CD14-positive monocyte (primary cell): ENCODE measurements at regions not wholly inside any gene's neighbourhood (a gene's known extent, or its start where the extent isn't known, plus 50 kb on each side); places are given as distances from the start of the nearest gene placed in this dataset.

Experiments used
- DNase-seq, 3 donors: peaks; one replicate each; pipeline ENCODE4 v3.0.0-alpha.2; 2011 to 2022
- H2AFZ ChIP-seq: 2 replicates; pipeline ENCODE4 v1.6.0; 2012; ENCODE audit warnings: mild to moderate bottlenecking, low read depth, low read length, inconsistent platforms; ENCODE audit not compliant: insufficient read depth, poor library complexity, severe bottlenecking
- H3K27ac ChIP-seq, 2 donors: 1 replicate in 1 of 2; 2 replicates in 1 of 2; pipeline ENCODE4 v1.5.1; 2012 to 2013; ENCODE audit warnings: low read length in 2 of 2, control low read depth in 1 of 2, inconsistent platforms in 1 of 2, low read depth in 1 of 2, mild to moderate bottlenecking in 1 of 2
- H3K27me3 ChIP-seq, 2 donors: one replicate each; pipeline versions ENCODE4 v1.6.0 to v1.6.1; 2011 to 2013; ENCODE audit warnings: low read length in 2 of 2; ENCODE audit not compliant: control insufficient read depth in 2 of 2, insufficient read depth in 2 of 2
- H3K36me3 ChIP-seq, 2 donors: replicated peaks in 1 of 2; 1 replicate in 1 of 2; 2 replicates in 1 of 2; pipeline versions ENCODE4 v1.5.1 to v1.6.1; 2012 to 2013; ENCODE audit warnings: low read length in 2 of 2, control low read depth in 1 of 2, inconsistent platforms in 1 of 2, mild to moderate bottlenecking in 1 of 2; ENCODE audit not compliant: insufficient read depth in 2 of 2, control insufficient read depth in 1 of 2
- H3K4me1 ChIP-seq, 2 donors: 1 replicate in 1 of 2; 2 replicates in 1 of 2; pipeline versions ENCODE4 v1.5.1 to v1.6.1; 2012 to 2013; ENCODE audit warnings: low read length in 2 of 2, control low read depth in 1 of 2, inconsistent platforms in 1 of 2, mild to moderate bottlenecking in 1 of 2, moderate library complexity in 1 of 2; ENCODE audit not compliant: insufficient read depth in 2 of 2, control insufficient read depth in 1 of 2
- H3K4me2 ChIP-seq: replicated peaks from 2 replicates; pipeline ENCODE3; 2012; ENCODE audit warnings: low read length, moderate library complexity, mild to moderate bottlenecking; ENCODE audit not compliant: poor library complexity, severe bottlenecking; ENCODE audit errors: extremely low read depth
- H3K4me3 ChIP-seq, 3 experiments: fragments of 200-600 bp in 1 of 3; sonication (generic) in 1 of 3; replicated peaks in 1 of 3; 1 replicate in 2 of 3; 2 replicates in 1 of 3; pipeline ENCODE4 v1.5.1; 2011 to 2013; ENCODE audit warnings: low read length in 3 of 3, mild to moderate bottlenecking in 3 of 3, control low read depth in 2 of 3, low read depth in 2 of 3, inconsistent platforms in 1 of 3, moderate library complexity in 1 of 3
- H3K79me2 ChIP-seq: 2 replicates; pipeline ENCODE4 v1.6.0; 2012; ENCODE audit warnings: mild to moderate bottlenecking, control low read depth, inconsistent platforms, low read length, moderate library complexity; ENCODE audit not compliant: insufficient read depth
- H3K9ac ChIP-seq: 2 replicates; pipeline ENCODE4 v1.6.0; 2017; ENCODE audit warnings: low read length, mild to moderate bottlenecking; ENCODE audit not compliant: insufficient read depth, poor library complexity, severe bottlenecking
- H3K9me3 ChIP-seq, 2 donors: replicated peaks in 1 of 2; 1 replicate in 1 of 2; 2 replicates in 1 of 2; pipeline versions ENCODE4 v1.5.1 to v1.6.1; 2012 to 2013; ENCODE audit warnings: low read length in 2 of 2, control low read depth in 1 of 2; ENCODE audit not compliant: control insufficient read depth in 1 of 2, insufficient read depth in 1 of 2
- H4K20me1 ChIP-seq: 2 replicates; pipeline ENCODE4 v1.6.0; 2012; ENCODE audit warnings: mild to moderate bottlenecking, low read length, control low read depth, moderate library complexity; ENCODE audit not compliant: insufficient read depth
- H3K27ac Mint-ChIP-seq, 7 donors: one replicate each; pipeline ENCODE4 v1.8.0; 2020; ENCODE audit warnings: mild to moderate bottlenecking in 7 of 7, mixed read lengths in 7 of 7, moderate library complexity in 6 of 7, inconsistent platforms in 2 of 7
- H3K27me3 Mint-ChIP-seq, 3 donors: one replicate each; pipeline ENCODE4 v1.8.0; 2021 to 2022; ENCODE audit warnings: low read depth in 3 of 3, mild to moderate bottlenecking in 3 of 3, mixed read lengths in 3 of 3, moderate library complexity in 3 of 3, inconsistent platforms in 1 of 3
- H3K36me3 Mint-ChIP-seq, 2 donors: one replicate each; pipeline ENCODE4 v1.8.0; 2020; ENCODE audit warnings: mixed read lengths in 2 of 2, inconsistent platforms in 1 of 2, mild to moderate bottlenecking in 1 of 2
- H3K4me1 Mint-ChIP-seq: one replicate; pipeline ENCODE4 v1.8.0; 2020; ENCODE audit warnings: mild to moderate bottlenecking, mixed read lengths
- H3K4me3 Mint-ChIP-seq, 2 donors: one replicate each; pipeline ENCODE4 v1.8.0; 2020; ENCODE audit warnings: mild to moderate bottlenecking in 2 of 2, mixed read lengths in 2 of 2, moderate library complexity in 1 of 2
- H3K9me3 Mint-ChIP-seq, 7 donors: one replicate each; pipeline ENCODE4 v1.8.0; 2020 to 2022; ENCODE audit warnings: mixed read lengths in 7 of 7, mild to moderate bottlenecking in 6 of 7, moderate library complexity in 6 of 7, inconsistent platforms in 2 of 7
- WGBS: methylation state at CpG from one replicate; pipeline ENCODE4 v1.1.5; 2013; ENCODE audit warnings: missing lambda C conversion rate; ENCODE audit not compliant: insufficient coverage; 5-methylcytosine and 5-hydroxymethylcytosine counted together
- intact Hi-C, 2 donors: fragments of 100-400 bp; cut with micrococcal nuclease; formaldehyde crosslinking; loops; one replicate each; pipeline versions ENCODE4 v1.15.0 to v1.15.1; 2023
- TF ChIP-seq, protein P1 (sequence below): fragments of 200-600 bp; IDR thresholded peaks from one replicate; pipeline ENCODE4 v1.8.0; 2022; ENCODE audit warnings: antibody characterized with exemption, mild to moderate bottlenecking

DNA sequence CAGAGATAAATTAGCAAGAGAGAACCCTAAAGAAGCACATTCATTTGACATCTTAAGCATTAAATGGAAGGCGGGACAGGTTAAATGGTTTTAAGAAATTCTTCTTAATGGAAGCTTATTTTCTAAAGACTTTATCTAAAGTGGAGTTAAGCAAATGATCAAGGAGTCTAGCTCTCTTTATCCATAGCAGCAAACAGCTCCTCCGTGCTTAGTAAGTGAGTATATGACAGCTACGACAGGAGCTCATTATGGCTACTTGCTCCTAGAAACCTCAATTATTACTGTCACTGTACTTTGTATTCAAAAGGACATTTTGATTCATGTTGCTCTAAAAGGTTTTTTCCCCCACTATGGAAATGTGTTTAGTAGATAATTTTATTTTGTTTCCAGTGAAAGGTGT is 444.9 kb downstream of the TMX3 start:
- Mint-ChIP-seq H3K4me1 (no peaks in the 10 kb centered on the region), H3K4me3 (no peak overlapping the region), H3K27ac (no peak overlapping the region), H3K36me3 (no peaks in the 10 kb centered on the region), H3K27me3 (no peaks in the 10 kb centered on the region), H3K9me3 (peaks cover 0 to 2% (median 0%) of the 10 kb centered on the region in 7 donors)
- no peaks in the 10 kb centered on the region for H3K4me1 ChIP-seq
- DNase-seq = no peak
- WGBS = no CpG with 5 or more reads among the region's 3 CpGs
- no peak overlapping the region for H2AFZ ChIP-seq
- H3K9me3 ChIP-seq = no peaks in the 10 kb centered on the region
- H3K27me3 ChIP-seq = no peaks in the 10 kb centered on the region
- no peaks in the 10 kb centered on the region for H3K79me2 ChIP-seq
- H3K4me2 ChIP-seq = no peak overlapping the region
- H3K9ac ChIP-seq = no peak overlapping the region
- no peak overlapping the region for H3K4me3 ChIP-seq
- H3K27ac ChIP-seq = no peak overlapping the region
- no peaks in the 10 kb centered on the region for H4K20me1 ChIP-seq
- TF ChIP-seq, protein P1, sequence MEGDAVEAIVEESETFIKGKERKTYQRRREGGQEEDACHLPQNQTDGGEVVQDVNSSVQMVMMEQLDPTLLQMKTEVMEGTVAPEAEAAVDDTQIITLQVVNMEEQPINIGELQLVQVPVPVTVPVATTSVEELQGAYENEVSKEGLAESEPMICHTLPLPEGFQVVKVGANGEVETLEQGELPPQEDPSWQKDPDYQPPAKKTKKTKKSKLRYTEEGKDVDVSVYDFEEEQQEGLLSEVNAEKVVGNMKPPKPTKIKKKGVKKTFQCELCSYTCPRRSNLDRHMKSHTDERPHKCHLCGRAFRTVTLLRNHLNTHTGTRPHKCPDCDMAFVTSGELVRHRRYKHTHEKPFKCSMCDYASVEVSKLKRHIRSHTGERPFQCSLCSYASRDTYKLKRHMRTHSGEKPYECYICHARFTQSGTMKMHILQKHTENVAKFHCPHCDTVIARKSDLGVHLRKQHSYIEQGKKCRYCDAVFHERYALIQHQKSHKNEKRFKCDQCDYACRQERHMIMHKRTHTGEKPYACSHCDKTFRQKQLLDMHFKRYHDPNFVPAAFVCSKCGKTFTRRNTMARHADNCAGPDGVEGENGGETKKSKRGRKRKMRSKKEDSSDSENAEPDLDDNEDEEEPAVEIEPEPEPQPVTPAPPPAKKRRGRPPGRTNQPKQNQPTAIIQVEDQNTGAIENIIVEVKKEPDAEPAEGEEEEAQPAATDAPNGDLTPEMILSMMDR = no peak
- H3K36me3 ChIP-seq = no peaks in the 10 kb centered on the region
- intact Hi-C loops = no loop called here

GRCh38 chr18:68267583-68267982 is 447.3 kb downstream of the TMX3 start:
- no peaks in the 10 kb centered on the region for H3K9me3 ChIP-seq
- H3K79me2 ChIP-seq = no peaks in the 10 kb centered on the region
- no peaks in the 10 kb centered on the region for H3K27me3 ChIP-seq
- no peak overlapping the region for H2AFZ ChIP-seq
- TF ChIP-seq, protein P1 = no peak
- no peaks in the 10 kb centered on the region for H3K4me1 ChIP-seq
- H3K36me3 ChIP-seq = no peaks in the 10 kb centered on the region
- H3K27ac ChIP-seq = no peak overlapping the region
- H3K27me3 Mint-ChIP-seq = no peaks in the 10 kb centered on the region
- intact Hi-C loops = no loop called here
- H3K27ac Mint-ChIP-seq = no peak overlapping the region
- H3K4me2 ChIP-seq = no peak overlapping the region
- no peak overlapping the region for H3K4me3 ChIP-seq
- H3K36me3 Mint-ChIP-seq = no peaks in the 10 kb centered on the region
- H3K9ac ChIP-seq = no peak overlapping the region
- no peaks in the 10 kb centered on the region for H3K4me1 Mint-ChIP-seq
- no peak for DNase-seq
- no peaks in the 10 kb centered on the region for H3K9me3 Mint-ChIP-seq
- no peaks in the 10 kb centered on the region for H4K20me1 ChIP-seq
- no peak overlapping the region for H3K4me3 Mint-ChIP-seq
